ENCODE measurements at regions not wholly inside any gene's neighbourhood (a gene's known extent, or its start where the extent isn't known, plus 50 kb on each side); places are given as distances from the start of the nearest gene placed in this dataset.

- Histone ChIP-seq H3K4me2 (ENCODE audit: control insufficient read depth, extremely low read depth, insufficient read depth, low read depth, low read length) (no peak overlapping the region), H3K9me1 (ENCODE audit: control insufficient read depth, extremely low read depth, insufficient read depth, low read length) (no peaks in the 10 kb centered on the region), H3K27me3 (ENCODE audit: control insufficient read depth, extremely low read depth, insufficient read depth, low read length) (no peaks in the 10 kb centered on the region), H3K9ac (ENCODE audit: control insufficient read depth, extremely low read depth, insufficient read depth, low read length) (no peak overlapping the region), H3K4me1 (ENCODE audit: control insufficient read depth, extremely low read depth, insufficient read depth, low read length) (no peaks in the 10 kb centered on the region), H3K9me3 (ENCODE audit: control insufficient read depth, low read depth, low read length) (no peaks in the 10 kb centered on the region), H2AFZ (ENCODE audit: control insufficient read depth, low read length) (no peak overlapping the region), H3K36me3 (ENCODE audit: control insufficient read depth in 2 of 2, extremely low read depth in 1 of 2, insufficient read depth in 2 of 2, low read length in 2 of 2) (no peaks in the 10 kb centered on the region), H4K20me1 (ENCODE audit: control insufficient read depth, extremely low read depth, insufficient read depth, low read length) (no peaks in the 10 kb centered on the region), H3K4me3 (ENCODE audit: control insufficient read depth in 2 of 3, extremely low read depth in 1 of 3, insufficient read depth in 2 of 3, low read depth in 1 of 3, low read length in 3 of 3) (no peak overlapping the region), H3K27ac (ENCODE audit: control insufficient read depth, insufficient read depth, low read length) (no peak overlapping the region), H3K79me2 (ENCODE audit: control insufficient read depth, insufficient read depth, low read length) (no peaks in the 10 kb centered on the region)
- dilution Hi-C loops (cut with MboI; ENCODE audit: extremely low pct_ligation_motif_present, low sequenced_read_pairs) = no loop called here
- no peak for DNase-seq (ENCODE audit: low read depth, low spot score)
- no peak for TF ChIP-seq EZH2 (IDR thresholded peaks at IDR 0.05; ENCODE audit: low read length)
- TF ChIP-seq CTCF (optimal IDR thresholded peaks at IDR 0.05 in 1 of 3, IDR thresholded peaks at IDR 0.05 in 1 of 3, conservative IDR thresholded peaks at IDR 0.05 in 1 of 3; ENCODE audit: extremely low read depth in 1 of 3, insufficient read depth in 2 of 3, low read length in 3 of 3) = no peak
- no peak for FAIRE-seq
These were observed 55.0 kb upstream of the SERBP1 start for GRCh38 chr1:67485046-67485811.

GRCh38 chr1:67489643-67490042 lies 59.4 kb upstream of the SERBP1 start:
- Histone ChIP-seq H4K20me1 (ENCODE audit: control insufficient read depth, extremely low read depth, insufficient read depth, low read length) (no peaks in the 10 kb centered on the region), H3K79me2 (ENCODE audit: control insufficient read depth, insufficient read depth, low read length) (no peaks in the 10 kb centered on the region), H3K9ac (ENCODE audit: control insufficient read depth, extremely low read depth, insufficient read depth, low read length) (no peak overlapping the region), H3K9me3 (ENCODE audit: control insufficient read depth, low read depth, low read length) (no peaks in the 10 kb centered on the region), H3K4me1 (ENCODE audit: control insufficient read depth, extremely low read depth, insufficient read depth, low read length) (no peaks in the 10 kb centered on the region), H3K36me3 (ENCODE audit: control insufficient read depth in 2 of 2, extremely low read depth in 1 of 2, insufficient read depth in 2 of 2, low read length in 2 of 2) (no peaks in the 10 kb centered on the region), H3K4me2 (ENCODE audit: control insufficient read depth, extremely low read depth, insufficient read depth, low read depth, low read length) (no peak overlapping the region), H3K27ac (ENCODE audit: control insufficient read depth, insufficient read depth, low read length) (no peak overlapping the region), H3K4me3 (ENCODE audit: control insufficient read depth in 2 of 3, extremely low read depth in 1 of 3, insufficient read depth in 2 of 3, low read depth in 1 of 3, low read length in 3 of 3) (no peak overlapping the region), H2AFZ (ENCODE audit: control insufficient read depth, low read length) (no peak overlapping the region), H3K9me1 (ENCODE audit: control insufficient read depth, extremely low read depth, insufficient read depth, low read length) (no peaks in the 10 kb centered on the region), H3K27me3 (ENCODE audit: control insufficient read depth, extremely low read depth, insufficient read depth, low read length) (no peaks in the 10 kb centered on the region)
- peak; percentile 26 for FAIRE-seq
- DNase-seq (ENCODE audit: low read depth, low spot score) = no peak
- dilution Hi-C loops (cut with MboI; ENCODE audit: extremely low pct_ligation_motif_present, low sequenced_read_pairs) = loop anchor here (5.0 kb wide), 1 partner anchor 62 kb away; no protein-coding TSS in a partner anchor
- TF ChIP-seq EZH2 (IDR thresholded peaks at IDR 0.05; ENCODE audit: low read length) (no peak), CTCF (optimal IDR thresholded peaks at IDR 0.05 in 1 of 3, IDR thresholded peaks at IDR 0.05 in 1 of 3, conservative IDR thresholded peaks at IDR 0.05 in 1 of 3; ENCODE audit: extremely low read depth in 1 of 3, insufficient read depth in 2 of 3, low read length in 3 of 3) (peak; percentile 34 to 81 (median 57))

Measured in keratinocyte (primary cell).